ENCODE measurements at regions not wholly inside any gene's neighbourhood (a gene's known extent, or its start where the extent isn't known, plus 50 kb on each side); places are given as distances from the start of the nearest gene placed in this dataset.
A peak's percentile ranks its signal among the peaks of the same experiment; 100 is the strongest.

DNA sequence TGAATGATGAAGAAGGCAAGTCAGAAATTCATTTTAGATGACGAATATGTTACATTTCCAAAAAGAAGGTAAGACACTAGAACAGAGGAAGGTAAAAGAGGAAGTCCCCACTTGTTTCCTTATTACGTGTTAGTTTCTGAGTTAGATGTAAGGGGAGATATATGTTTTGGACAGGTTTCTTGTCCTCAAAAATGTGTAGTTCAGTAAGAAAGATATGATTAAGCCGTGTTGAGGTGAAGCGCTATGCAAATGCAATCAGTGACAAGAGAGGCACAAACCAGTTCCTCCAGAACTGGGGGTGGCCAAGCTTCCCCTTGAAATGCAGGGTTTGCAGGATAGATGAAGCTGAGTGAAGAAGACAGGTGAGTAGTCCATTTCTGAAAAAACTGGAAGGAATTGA lies 293.3 kb upstream of the RUNX1 start:
- no peak overlapping the region for H3K4me3 ChIP-seq (ENCODE audit: low read length)
- DNase-seq (ENCODE audit: low read depth, low spot score): no peak

- DNase-seq (ENCODE audit: low read depth, low spot score): no peak
- H3K4me3 ChIP-seq (ENCODE audit: low read length): no peak overlapping the region
These were observed 291.2 kb upstream of the RUNX1 start for GRCh38 chr21:35340273-35340672.

GRCh38 chr21:35338881-35339632 lies 290.0 kb upstream of the RUNX1 start:
- H3K4me3 ChIP-seq (ENCODE audit: low read length): no peak overlapping the region
- no peak for DNase-seq (ENCODE audit: low read depth, low spot score)

GRCh38 chr21:35338281-35338680 lies 289.2 kb upstream of the RUNX1 start:
- DNase-seq (ENCODE audit: low read depth, low spot score): no peak
- no peak overlapping the region for H3K4me3 ChIP-seq (ENCODE audit: low read length)

DNA sequence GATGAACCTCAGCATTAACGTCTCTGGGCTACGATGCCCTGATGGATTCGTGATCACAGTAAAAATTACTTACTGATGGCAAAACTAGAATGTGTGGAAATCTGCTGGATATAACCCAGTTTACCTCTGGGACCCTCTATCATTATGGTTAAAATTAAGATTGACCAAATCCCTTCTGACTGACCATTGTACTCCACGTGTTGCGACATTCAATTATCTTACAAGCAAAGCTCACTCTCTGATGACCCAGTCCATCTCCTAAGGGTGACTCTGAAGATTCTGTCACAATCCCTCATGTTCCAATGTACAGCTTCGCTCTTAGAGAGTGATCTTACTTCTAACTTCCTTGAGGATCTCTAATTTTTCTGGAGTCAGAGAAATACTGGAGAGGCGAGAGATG lies 288.5 kb upstream of the RUNX1 start:
- H3K4me3 ChIP-seq (ENCODE audit: low read length): no peak overlapping the region
- no peak for DNase-seq (ENCODE audit: low read depth, low spot score)

GRCh38 chr21:35336534-35336933 lies 287.4 kb upstream of the RUNX1 start:
- H3K4me3 ChIP-seq (ENCODE audit: low read length): no peak overlapping the region
- no peak for DNase-seq (ENCODE audit: low read depth, low spot score)

GRCh38 chr21:35335951-35336446 lies 286.9 kb upstream of the RUNX1 start:
- H3K4me3 ChIP-seq (ENCODE audit: low read length): no peak overlapping the region
- no peak for DNase-seq (ENCODE audit: low read depth, low spot score)

GRCh38 chr21:35333831-35334618 lies 284.9 kb upstream of the RUNX1 start:
- DNase-seq (ENCODE audit: low read depth, low spot score): peak; percentile 22
- no peak overlapping the region for H3K4me3 ChIP-seq (ENCODE audit: low read length)

GRCh38 chr21:35332841-35333426 lies 283.8 kb upstream of the RUNX1 start:
- no peak overlapping the region for H3K4me3 ChIP-seq (ENCODE audit: low read length)
- no peak for DNase-seq (ENCODE audit: low read depth, low spot score)

GRCh38 chr21:35329940-35330660 lies 281.0 kb upstream of the RUNX1 start:
- no peak for DNase-seq (ENCODE audit: low read depth, low spot score)
- H3K4me3 ChIP-seq (ENCODE audit: low read length): no peak overlapping the region

DNA sequence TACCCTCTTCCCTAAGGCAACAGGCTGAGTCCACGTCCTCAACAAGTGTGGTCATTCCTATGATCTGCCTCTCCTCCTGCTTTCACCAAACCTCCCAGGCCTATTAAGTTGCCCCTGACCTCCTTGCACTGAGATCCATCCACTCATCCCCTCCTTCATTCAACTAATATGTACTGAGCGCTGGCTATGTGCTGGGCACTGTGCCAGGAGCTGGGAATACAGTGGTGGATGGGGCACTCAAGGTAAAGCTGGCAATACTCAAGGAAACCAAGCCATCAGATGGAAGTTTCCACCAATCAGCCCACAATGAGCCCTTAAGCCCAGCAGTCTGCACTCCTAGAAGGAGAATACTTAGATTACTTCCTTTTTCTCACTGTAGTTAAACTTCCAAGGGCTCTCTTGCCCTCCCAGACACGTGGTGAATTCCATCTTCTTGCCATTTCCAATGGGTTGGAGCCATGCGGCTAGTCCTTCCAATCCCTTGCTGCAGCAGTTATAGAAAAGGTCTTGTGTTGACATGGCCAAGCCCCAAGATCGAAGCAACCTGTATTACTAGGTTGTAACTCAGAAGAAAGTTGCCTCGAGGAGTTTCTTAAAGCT lies 279.9 kb upstream of the RUNX1 start:
- H3K4me3 ChIP-seq (ENCODE audit: low read length): no peak overlapping the region
- no peak for DNase-seq (ENCODE audit: low read depth, low spot score)

- no peak for DNase-seq (ENCODE audit: low read depth, low spot score)
- H3K4me3 ChIP-seq (ENCODE audit: low read length): no peak overlapping the region
These were observed 277.6 kb upstream of the RUNX1 start for GRCh38 chr21:35326677-35327076.

- DNase-seq (ENCODE audit: low read depth, low spot score): no peak
These were observed 276.9 kb upstream of the RUNX1 start for GRCh38 chr21:35325953-35326352.

DNA sequence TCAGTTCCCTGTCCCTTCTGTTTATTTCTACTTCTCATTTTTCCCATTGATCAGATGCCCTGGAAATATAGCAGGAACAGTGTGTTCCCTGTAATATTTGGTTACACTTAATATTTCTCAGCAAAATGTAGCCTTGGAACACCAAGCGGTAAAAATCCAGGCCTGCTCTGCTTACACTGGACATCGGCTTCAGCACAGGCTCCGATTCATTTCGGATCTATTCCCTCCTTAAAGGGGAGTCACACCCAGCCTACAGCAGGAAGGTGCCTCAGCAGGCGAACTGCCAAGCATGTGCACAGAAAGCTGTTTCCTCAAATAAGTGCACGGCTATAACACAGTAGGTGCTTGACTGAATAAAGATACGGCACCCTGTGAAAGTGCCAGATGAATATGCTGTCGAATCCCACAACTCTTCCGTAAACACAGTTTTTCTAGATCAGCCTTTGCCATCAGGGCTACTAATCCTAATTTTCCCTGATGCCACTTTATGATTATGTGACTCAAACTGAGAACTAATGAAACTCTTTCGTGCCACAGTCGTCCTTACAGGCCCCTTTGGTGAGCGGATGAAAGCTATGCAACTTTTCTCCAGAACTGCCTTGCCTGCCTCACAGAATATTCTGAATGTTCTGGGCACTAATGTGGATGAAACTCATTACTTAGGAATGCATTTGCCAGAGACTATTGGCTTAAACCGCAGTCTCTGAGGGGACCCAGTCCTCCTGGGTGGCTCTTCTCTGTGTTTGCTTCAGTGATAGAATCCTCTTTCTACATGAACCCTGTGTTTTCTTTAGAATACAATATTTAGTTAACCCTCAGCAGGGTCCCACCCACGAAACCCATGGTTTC lies 275.5 kb upstream of the RUNX1 start:
- H3K4me3 ChIP-seq (ENCODE audit: low read length): no peak overlapping the region
- no peak for DNase-seq (ENCODE audit: low read depth, low spot score)

More at GRCh38 chr21:35325953-35326352, 276.9 kb upstream of the RUNX1 start:
- H3K4me3 ChIP-seq (ENCODE audit: low read length): no peak overlapping the region

DNA sequence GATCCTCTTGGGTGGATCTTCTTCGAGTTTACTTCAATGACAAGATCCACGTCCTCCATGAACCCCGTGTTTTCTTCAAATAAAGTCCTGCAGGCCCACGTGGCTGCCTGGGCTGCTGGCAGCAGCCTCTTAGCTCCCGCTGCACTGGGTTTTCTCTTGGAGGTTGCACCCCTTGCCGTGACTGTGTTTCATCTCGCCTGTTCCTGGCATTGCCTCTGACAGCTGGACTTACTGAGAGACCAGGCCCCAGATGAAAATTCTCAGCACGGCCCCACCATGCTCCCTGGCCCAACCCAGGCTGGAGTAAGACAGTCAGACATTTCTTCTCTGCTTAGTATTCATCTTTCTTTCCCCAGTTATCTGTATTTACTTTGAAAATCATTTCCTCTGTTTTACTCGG lies 274.8 kb upstream of the RUNX1 start:
- no peak for DNase-seq (ENCODE audit: low read depth, low spot score)
- H3K4me3 ChIP-seq (ENCODE audit: low read length): no peak overlapping the region

DNA sequence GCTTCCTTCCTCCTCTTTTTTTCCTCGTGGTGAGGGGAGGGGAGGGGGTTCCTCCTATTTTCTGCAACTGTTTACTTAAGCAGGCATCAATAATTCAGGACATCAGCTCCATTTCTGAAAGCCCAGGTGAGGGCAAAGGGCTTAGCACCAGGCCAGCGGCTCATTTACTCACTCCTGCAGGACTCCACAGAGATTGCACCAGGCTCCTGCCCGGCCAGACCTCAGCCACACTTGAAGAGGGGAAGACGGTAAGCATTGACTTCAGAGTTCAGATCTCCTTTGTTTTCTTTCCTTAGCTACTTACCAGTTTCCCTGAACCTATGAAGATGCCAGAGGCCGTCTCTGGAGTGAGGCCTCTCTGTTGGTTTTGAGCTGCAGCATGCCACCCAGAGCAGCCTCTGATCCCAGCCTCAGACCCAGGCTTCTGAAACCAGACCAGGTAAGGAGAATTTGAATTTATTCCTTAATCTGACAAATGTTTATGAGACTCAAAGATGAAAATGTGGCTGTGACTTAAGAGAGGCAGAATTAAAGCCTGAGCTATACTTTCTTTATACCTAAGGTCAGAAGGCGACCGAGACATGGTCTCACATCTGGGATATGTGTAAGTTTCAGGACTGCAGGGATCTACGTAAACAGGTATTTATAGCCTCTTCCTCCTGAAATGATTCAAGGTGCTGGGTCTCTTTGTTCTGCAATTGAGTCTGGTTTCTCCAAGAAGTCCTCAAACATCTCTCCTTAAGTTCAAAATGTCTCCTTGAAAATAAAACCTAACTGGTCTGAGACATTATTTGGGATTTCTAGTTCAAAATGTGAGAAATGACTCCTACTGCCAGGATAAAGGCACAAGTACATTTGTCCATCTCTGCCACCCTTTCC lies 272.5 kb upstream of the RUNX1 start:
- DNase-seq (ENCODE audit: low read depth, low spot score): no peak
- H3K4me3 ChIP-seq (ENCODE audit: low read length): no peak overlapping the region

DNA sequence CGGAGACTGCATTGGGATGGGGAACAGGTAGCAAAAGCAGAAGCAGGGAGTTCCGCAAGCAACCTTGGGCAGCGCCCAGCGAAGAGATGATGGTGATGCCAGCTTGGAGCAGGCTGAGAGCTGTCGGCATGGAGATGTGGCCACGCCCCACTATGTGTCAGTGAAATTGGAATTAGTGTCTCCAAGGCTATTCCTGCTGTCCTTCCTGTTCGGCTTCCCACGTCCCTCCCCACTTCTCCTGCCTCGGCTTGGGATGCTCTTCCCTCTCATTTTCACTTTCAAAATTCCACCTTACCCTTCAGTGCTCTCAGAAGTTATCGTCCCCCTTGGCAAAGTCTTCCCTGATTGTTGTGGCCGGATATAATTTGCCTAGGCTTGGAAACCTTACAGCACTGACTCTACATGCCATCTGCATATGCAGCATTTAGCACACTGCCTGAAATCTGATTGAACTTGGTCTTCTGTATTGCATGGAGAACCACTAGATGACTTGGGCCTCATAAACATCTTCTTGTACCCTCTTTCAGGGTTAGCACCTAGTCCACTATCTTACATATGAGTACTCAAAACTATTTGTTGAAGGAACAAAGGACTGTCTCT lies 270.7 kb upstream of the RUNX1 start:
- DNase-seq (ENCODE audit: low read depth, low spot score): no peak
- no peak overlapping the region for H3K4me3 ChIP-seq (ENCODE audit: low read length)
